Neural cell (in vitro differentiated cells): ENCODE measurements at regions not wholly inside any gene's neighbourhood (a gene's known extent, or its start where the extent isn't known, plus 50 kb on each side); places are given as distances from the start of the nearest gene placed in this dataset.

Experiments used
- H2AFZ ChIP-seq: fragments of 200-600, 300-800 bp; sonication (generic), shearing (Covaris generic); 2 replicates; pipeline ENCODE4 v1.6.0; 2014; ENCODE audit warnings: low read depth, mild to moderate bottlenecking, antibody characterized with exemption, low read length, moderate library complexity
- H3F3A ChIP-seq: fragments of 200-600 bp; shearing (Covaris generic); 2 replicates; pipeline ENCODE4 v1.6.1; 2016; ENCODE audit warnings: mild to moderate bottlenecking, moderate library complexity, mixed read lengths, antibody characterized with exemption, low read length; ENCODE audit not compliant: insufficient read depth, poor library complexity, severe bottlenecking
- H3K27ac ChIP-seq: fragments of 200-600, 300-800 bp; sonication (generic), shearing (Covaris generic); 2 replicates; pipeline ENCODE4 v1.5.1; 2014; ENCODE audit warnings: mild to moderate bottlenecking, low read length, moderate library complexity
- H3K27me3 ChIP-seq: fragments of 300-800, 200-600 bp; sonication (generic), shearing (Covaris generic); 2 replicates; pipeline ENCODE4 v1.6.0; 2014; ENCODE audit warnings: mild to moderate bottlenecking, low read depth, low read length, moderate library complexity; ENCODE audit not compliant: insufficient read depth
- H3K36me3 ChIP-seq: fragments of 300-800, 200-600 bp; sonication (generic), shearing (Covaris generic); 2 replicates; pipeline ENCODE4 v1.5.1; 2014; ENCODE audit warnings: mild to moderate bottlenecking, antibody characterized with exemption, low read length, moderate library complexity; ENCODE audit not compliant: insufficient read depth
- H3K4me2 ChIP-seq: fragments of 300-800, 200-600 bp; sonication (generic), shearing (Covaris generic); 2 replicates; pipeline ENCODE4 v1.6.0; 2014; ENCODE audit warnings: mild to moderate bottlenecking, low read length
- H3K4me3 ChIP-seq: fragments of 300-800, 200-600 bp; sonication (generic), shearing (Covaris generic); 2 replicates; pipeline ENCODE4 v1.5.1; 2014; ENCODE audit warnings: mild to moderate bottlenecking, low read length, moderate library complexity
- H3K79me2 ChIP-seq: fragments of 200-600 bp; shearing (Covaris generic); replicated peaks from 2 replicates; pipeline ENCODE4 v1.6.0; 2014; ENCODE audit warnings: mild to moderate bottlenecking, low read length, moderate library complexity; ENCODE audit not compliant: insufficient read depth
- H3K9ac ChIP-seq: fragments of 300-800, 200-600 bp; sonication (generic), shearing (Covaris generic); 2 replicates; pipeline ENCODE4 v1.6.1; 2016; ENCODE audit warnings: mild to moderate bottlenecking, low read length, mixed read lengths
- H3K9me2 ChIP-seq: fragments of 200-600 bp; shearing (Covaris generic); 2 replicates; pipeline ENCODE4 v1.6.1; 2016; ENCODE audit warnings: mild to moderate bottlenecking, low read length, mixed read lengths; ENCODE audit not compliant: insufficient read depth
- H3K9me3 ChIP-seq: fragments of 200-600, 300-800 bp; sonication (generic), shearing (Covaris generic); 2 replicates; pipeline ENCODE4 v1.6.1; 2016; ENCODE audit warnings: mild to moderate bottlenecking, mixed run types, low read length, moderate library complexity, mixed read lengths
- H4K20me1 ChIP-seq: fragments of 200-600 bp; shearing (Covaris generic); 2 replicates; pipeline ENCODE4 v1.6.1; 2016; ENCODE audit warnings: mild to moderate bottlenecking, mixed run types; ENCODE audit not compliant: insufficient read depth
- CTCF ChIP-seq: fragments of 450-650 bp; IDR thresholded peaks from 2 replicates; pipeline ENCODE4 v1.5.1; 2014; ENCODE audit warnings: antibody characterized with exemption, mild to moderate bottlenecking, moderate library complexity; ENCODE audit not compliant: poor library complexity, severe bottlenecking
- EP300 ChIP-seq: fragments of 450-650 bp; conservative IDR thresholded peaks from 2 replicates; pipeline ENCODE4 v1.6.1; 2014; ENCODE audit warnings: antibody characterized with exemption, mild to moderate bottlenecking, moderate library complexity; ENCODE audit not compliant: poor library complexity, severe bottlenecking
- EZH2 ChIP-seq: fragments of 200-600, 300-800 bp; shearing (Covaris generic), sonication (generic); IDR thresholded peaks from 2 replicates; pipeline ENCODE4 v1.6.1; 2014; ENCODE audit warnings: antibody characterized with exemption, low read length, borderline replicate concordance, mild to moderate bottlenecking; ENCODE audit not compliant: insufficient read depth, poor library complexity, severe bottlenecking
- MXI1 ChIP-seq: fragments of 450-650 bp; conservative IDR thresholded peaks from 2 replicates; pipeline ENCODE4 v1.6.1; 2014; ENCODE audit warnings: antibody characterized with exemption, mild to moderate bottlenecking; ENCODE audit not compliant: poor library complexity, severe bottlenecking
- POLR2AphosphoS5 ChIP-seq: IDR thresholded peaks from 2 replicates; pipeline ENCODE4 v1.6.1; 2012
- RAD21 ChIP-seq: fragments of 450-650 bp; conservative IDR thresholded peaks from 2 replicates; pipeline ENCODE4 v1.6.1; 2014; ENCODE audit warnings: antibody characterized with exemption, mild to moderate bottlenecking, moderate library complexity
- REST ChIP-seq: IDR thresholded peaks from 2 replicates; pipeline ENCODE4 v1.6.1; 2012; ENCODE audit warnings: borderline replicate concordance
- SMC3 ChIP-seq: fragments of 450-650 bp; conservative IDR thresholded peaks from 2 replicates; pipeline ENCODE4 v1.6.1; 2014; ENCODE audit warnings: antibody characterized with exemption, mild to moderate bottlenecking, moderate library complexity; ENCODE audit not compliant: poor library complexity
- TAF1 ChIP-seq: IDR thresholded peaks from 2 replicates; pipeline ENCODE4 v1.6.1; 2012; ENCODE audit warnings: low read depth

- no peak overlapping the region for H3K27ac ChIP-seq
- no peak overlapping the region for H3K4me3 ChIP-seq
- no peaks in the 10 kb centered on the region for H3F3A ChIP-seq
- H3K9me3 ChIP-seq = no peaks in the 10 kb centered on the region
- no peak overlapping the region for H3K9ac ChIP-seq
- H3K4me2 ChIP-seq = no peak overlapping the region
- H3K36me3 ChIP-seq = no peaks in the 10 kb centered on the region
- H4K20me1 ChIP-seq = no peaks in the 10 kb centered on the region
- no peak overlapping the region for H2AFZ ChIP-seq
- H3K27me3 ChIP-seq = no peaks in the 10 kb centered on the region
- no peak for TF ChIP-seq EZH2
- TF ChIP-seq MXI1 = no peak
- TF ChIP-seq POLR2AphosphoS5 = no peak
- no peak for TF ChIP-seq SMC3
- no peak for TF ChIP-seq EP300
- no peak for TF ChIP-seq RAD21
- no peaks in the 10 kb centered on the region for H3K79me2 ChIP-seq
- H3K9me2 ChIP-seq = no peaks in the 10 kb centered on the region
Observed at GRCh38 chr7:24356718-24357386, 72.9 kb downstream of the NPY start.

- H3K9ac ChIP-seq = no peak overlapping the region
- no peaks in the 10 kb centered on the region for H4K20me1 ChIP-seq
- H3K27ac ChIP-seq = no peak overlapping the region
- no peaks in the 10 kb centered on the region for H3K9me3 ChIP-seq
- no peaks in the 10 kb centered on the region for H3K9me2 ChIP-seq
- no peak overlapping the region for H3K4me3 ChIP-seq
- H2AFZ ChIP-seq = no peak overlapping the region
- no peaks in the 10 kb centered on the region for H3K79me2 ChIP-seq
- peak; percentile 92 for TF ChIP-seq EP300
- no peak for TF ChIP-seq RAD21
- no peak for TF ChIP-seq SMC3
- TF ChIP-seq POLR2AphosphoS5 = peak; percentile 51
- H3K36me3 ChIP-seq = no peaks in the 10 kb centered on the region
- H3K4me2 ChIP-seq = no peak overlapping the region
- no peaks in the 10 kb centered on the region for H3F3A ChIP-seq
- H3K27me3 ChIP-seq = no peaks in the 10 kb centered on the region
Observed at GRCh38 chr7:24361001-24361400, 77.0 kb downstream of the NPY start.

- Histone ChIP-seq H2AFZ (no peak overlapping the region), H3K9me3 (no peaks in the 10 kb centered on the region), H3K9me2 (no peaks in the 10 kb centered on the region), H3K4me2 (no peak overlapping the region), H3F3A (no peaks in the 10 kb centered on the region), H3K27me3 (no peaks in the 10 kb centered on the region), H3K9ac (no peak overlapping the region), H3K4me3 (no peak overlapping the region), H3K79me2 (no peaks in the 10 kb centered on the region), H4K20me1 (no peaks in the 10 kb centered on the region), H3K27ac (no peak overlapping the region), H3K36me3 (no peaks in the 10 kb centered on the region)
- TF ChIP-seq MXI1 (no peak), SMC3 (no peak), EZH2 (no peak), TAF1 (no peak), POLR2AphosphoS5 (no peak), CTCF (no peak), EP300 (no peak), RAD21 (no peak), REST (no peak)
Observed at GRCh38 chr7:24365606-24366005, 81.6 kb downstream of the NPY start.
